ENCODE measurements at regions not wholly inside any gene's neighbourhood (a gene's known extent, or its start where the extent isn't known, plus 50 kb on each side); places are given as distances from the start of the nearest gene placed in this dataset.

DNA sequence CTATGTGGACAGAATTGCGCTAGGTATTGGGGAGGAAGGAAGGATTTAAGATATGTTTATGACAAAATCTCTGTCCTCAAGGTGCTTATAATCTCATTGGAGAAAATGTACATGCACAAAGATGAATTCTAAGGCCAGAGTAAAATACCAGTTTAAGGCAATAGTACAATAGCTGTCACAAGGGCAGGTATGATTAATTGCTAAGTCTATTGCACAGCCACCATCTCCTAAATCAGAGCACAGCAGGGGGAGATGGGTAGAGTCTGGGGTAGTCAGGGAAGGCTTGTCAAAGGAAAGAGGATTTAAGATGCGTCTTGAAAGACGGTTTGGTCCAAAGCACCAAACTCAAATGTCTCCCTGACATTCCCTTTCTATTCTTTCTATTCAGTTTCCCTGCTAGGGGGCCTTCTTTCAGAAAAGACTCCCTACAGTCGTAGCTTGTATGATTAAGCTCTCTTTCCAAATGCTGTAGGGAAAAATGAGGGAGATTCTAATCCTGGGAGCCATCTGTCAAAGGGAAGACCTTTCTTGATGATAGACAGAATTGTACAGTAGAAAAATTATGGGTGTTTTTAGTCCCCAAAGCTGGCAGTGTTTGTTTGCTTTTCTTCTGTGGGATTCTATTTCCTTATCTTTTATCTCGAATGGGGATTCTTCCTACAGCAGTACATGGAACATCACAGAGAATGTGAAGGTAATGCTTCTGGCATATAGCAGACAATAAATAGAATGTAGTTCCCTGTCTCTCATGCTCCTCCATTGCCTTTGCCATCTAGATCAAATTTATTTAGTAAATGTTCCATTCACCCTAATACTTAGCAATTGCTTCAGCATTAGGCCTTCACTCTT lies 107.6 kb upstream of the NFIA start:
- FAIRE-seq: no peak
- no peak for DNase-seq (ENCODE audit: insufficient read length, low spot score)
- TF ChIP-seq POLR2A (IDR thresholded peaks at IDR 0.05; ENCODE audit: low read depth, low read length): no peak

DNA sequence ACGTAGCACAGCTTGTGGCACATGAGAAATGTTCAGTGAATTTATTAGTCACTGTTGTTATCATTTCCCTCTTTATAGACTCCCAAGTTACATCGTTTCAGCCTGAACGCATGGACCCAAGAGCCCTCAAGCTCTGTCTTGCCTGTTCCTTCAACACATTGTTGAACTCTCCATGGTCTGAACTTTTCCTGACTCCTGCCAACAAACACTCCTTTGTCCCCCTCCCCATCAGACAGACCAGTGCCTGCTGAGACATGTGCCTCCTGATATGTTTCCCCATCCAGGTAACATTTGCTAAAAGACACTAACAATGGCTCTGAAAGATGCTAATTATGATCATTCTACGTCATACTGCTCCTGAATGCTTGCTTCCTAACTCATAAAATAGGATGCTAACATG lies 108.7 kb upstream of the NFIA start:
- DNase-seq (ENCODE audit: insufficient read length, low spot score) (no peak), FAIRE-seq (no peak)
- TF ChIP-seq POLR2A (IDR thresholded peaks at IDR 0.05; ENCODE audit: low read depth, low read length): no peak

DNA sequence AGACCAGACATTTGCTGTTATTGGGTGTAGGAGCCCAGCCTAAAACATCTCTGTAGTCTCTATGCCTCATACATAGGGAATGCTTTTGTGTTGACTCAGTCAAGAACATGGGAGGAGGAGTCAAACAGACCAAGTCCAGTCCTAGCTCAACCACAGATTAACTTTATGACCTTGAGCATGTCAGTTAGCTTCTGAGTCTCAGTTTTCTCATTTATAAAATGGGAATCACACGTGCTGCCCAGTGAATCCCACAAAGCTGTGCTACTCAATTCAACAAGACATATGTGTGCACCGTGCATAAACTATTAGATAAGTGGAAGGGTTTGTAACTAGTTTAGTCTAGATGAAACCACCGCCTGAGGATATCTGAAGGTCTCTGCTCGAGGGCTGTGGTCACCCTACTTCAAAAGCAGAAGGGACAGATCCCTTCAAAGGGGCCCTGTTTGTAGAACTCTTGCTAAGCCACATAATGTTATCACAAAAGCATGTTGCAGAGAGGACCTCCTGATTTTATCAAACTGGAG lies 109.5 kb upstream of the NFIA start:
- DNase-seq (ENCODE audit: insufficient read length, low spot score) (peak; percentile 51), FAIRE-seq (peak; percentile 94)
- no peak for TF ChIP-seq POLR2A (IDR thresholded peaks at IDR 0.05; ENCODE audit: low read depth, low read length)

DNA sequence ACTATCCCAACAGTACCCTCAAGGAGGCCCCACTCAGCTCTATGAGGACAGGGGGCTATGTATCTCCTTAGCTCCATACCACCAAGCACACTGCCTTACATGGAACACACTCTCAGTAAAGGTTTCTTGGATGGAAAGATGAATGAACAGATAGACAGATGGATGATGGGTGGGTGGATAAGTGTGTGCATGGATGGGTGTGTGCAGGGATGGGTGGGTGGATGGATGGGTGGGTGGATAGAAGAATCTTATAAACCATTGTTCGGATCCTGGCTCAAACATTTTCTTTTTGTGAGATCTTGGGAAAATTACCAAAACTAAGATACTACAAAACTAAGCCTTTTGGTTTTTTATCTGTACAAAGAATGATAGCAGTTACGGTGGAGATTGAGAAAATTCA lies 111.0 kb upstream of the NFIA start:
- DNase-seq (ENCODE audit: insufficient read length, low spot score) (no peak), FAIRE-seq (no peak)
- TF ChIP-seq POLR2A (IDR thresholded peaks at IDR 0.05; ENCODE audit: low read depth, low read length): no peak

DNA sequence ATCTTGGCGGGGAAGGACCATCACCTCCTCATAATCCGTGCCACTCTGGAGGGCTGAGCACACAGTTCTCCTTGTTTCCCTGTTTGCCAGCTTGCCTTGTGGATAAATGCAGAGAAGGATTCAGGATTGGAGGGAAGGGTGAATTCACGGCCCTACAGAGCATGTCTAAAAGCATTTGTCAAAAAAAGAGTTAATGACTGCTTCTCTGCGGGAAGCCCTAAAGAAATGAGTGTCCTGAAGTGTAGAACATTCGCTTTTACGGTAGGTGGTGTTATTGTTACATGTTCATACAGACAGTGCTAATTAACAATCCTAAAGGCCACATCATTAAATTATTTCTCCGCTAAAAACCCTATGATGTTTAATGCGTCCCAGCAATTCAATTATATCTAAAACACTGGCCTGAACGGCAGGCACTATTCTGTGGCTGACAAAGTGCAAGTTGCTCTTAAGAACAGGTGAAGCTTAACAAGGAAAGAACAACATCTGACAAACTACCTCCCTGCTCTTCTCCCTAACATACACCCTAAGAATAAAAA lies 112.3 kb upstream of the NFIA start:
- TF ChIP-seq POLR2A (IDR thresholded peaks at IDR 0.05; ENCODE audit: low read depth, low read length): no peak
- DNase-seq (ENCODE audit: insufficient read length, low spot score): no peak
- FAIRE-seq: no peak

DNA sequence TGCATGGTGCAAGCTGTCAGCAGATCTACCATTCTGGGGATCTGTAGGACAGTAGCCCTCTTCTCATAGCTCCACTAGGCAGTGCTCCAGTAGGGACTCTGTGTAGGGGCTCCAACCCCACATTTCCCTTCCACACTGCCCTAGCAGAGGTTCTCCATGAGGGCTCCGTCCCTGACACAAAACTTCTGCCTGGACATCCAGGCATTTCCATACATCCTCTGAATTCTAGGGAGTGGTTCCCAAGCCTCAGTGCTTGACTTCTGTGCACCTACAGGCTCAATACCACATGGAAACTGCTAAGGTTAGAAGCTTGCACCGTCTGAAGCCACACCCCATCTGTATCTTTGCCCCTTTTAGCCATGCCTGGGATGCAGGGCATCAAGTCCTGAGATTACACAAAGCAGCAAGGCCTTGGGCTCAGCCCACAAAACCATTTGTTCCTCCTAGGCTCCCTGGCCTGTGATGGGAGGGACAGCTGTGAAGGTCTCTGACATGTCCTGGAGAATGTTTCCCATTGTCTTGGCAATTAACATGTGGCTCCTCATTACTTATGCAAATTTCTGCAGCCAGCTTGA lies 117.0 kb upstream of the NFIA start:
- no peak for FAIRE-seq
- TF ChIP-seq POLR2A (IDR thresholded peaks at IDR 0.05; ENCODE audit: low read depth, low read length): no peak

DNA sequence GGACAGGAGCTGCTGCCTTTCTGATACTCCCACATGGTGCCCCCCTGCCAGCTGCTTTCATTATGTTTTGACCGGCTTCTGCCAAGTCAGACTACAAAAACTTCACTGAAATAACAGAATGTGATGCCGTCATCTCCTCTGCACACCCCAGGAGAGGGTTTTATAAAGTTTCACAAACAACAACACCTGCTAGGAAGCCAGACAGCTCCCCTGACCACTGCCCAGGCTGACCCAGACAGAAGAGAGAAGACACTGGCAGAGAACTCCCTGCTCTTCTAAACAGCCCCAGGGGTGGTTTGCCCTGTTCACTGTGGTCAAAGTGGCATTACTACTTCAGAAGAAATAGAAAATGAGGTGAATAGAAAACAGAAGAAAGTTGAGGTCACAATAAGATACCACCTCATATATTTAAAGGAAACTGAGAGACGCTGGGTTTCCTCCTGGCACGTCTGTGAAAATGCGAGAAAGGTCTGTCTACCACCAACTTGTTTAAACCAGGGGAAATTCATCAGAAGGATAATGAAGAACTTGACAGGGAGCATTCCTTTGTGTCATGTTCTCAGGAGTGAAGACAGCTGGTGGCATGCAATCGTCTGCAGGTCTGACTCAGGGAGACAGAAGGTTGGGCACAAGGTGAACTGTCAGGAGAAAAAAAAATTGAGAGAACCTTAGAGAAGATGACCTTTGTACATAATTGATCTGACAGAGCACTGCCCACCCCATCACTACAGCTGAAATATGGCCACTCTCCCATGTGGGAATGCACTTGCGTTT lies 119.0 kb upstream of the NFIA start:
- FAIRE-seq (no peak), DNase-seq (ENCODE audit: insufficient read length, low spot score) (no peak)
- TF ChIP-seq POLR2A (IDR thresholded peaks at IDR 0.05; ENCODE audit: low read depth, low read length): no peak

More for the DNA sequence above, 117.0 kb upstream of the NFIA start:
- no peak for DNase-seq (ENCODE audit: insufficient read length, low spot score)

DNA sequence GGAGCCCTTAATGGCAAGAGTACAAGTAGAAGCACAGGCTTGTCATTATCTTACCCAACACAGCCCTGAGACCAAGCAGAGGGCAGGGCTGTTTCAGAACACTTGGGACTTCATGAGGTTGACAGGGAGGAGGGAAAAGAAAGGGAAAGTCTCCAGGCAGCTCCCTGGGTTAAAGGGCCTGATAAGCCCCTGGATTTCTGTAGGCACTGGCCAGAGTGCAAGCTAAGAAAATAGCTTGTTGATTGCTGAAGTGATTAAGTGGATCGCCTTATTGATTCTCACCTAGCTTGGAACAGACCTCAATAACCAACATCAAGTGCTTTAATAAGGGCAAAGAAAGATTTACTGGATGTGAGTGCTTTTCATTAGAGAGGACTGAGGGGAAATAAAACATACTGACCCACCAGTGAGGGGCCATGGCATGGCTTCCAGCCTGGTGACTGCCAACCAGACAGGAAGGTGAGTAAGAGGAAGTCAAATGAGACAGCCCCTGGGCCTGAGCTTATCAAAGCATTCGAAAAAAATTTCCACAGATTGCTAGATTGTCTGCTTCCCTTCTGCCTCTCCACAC lies 121.4 kb upstream of the NFIA start:
- FAIRE-seq (no peak), DNase-seq (ENCODE audit: insufficient read length, low spot score) (peak; percentile 9)
- TF ChIP-seq POLR2A (IDR thresholded peaks at IDR 0.05; ENCODE audit: low read depth, low read length): no peak

DNA sequence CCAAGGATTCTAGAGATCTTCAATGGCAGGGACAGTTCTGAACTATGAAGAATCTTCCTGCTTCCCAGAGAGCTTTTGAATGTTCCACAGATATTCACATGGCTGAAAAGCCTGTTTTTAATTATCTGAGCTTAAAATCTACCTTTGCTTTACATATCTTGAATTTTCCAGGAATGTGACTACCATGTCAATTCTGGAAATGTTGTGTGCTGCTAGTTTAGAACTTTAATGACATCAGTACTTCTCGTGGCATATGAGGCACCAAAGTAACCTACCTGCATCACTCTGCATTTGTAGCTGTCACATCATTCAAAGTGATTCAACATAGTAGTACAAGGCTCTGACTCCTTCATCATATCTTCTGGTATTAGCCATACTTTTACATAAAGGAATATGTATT lies 122.7 kb upstream of the NFIA start:
- TF ChIP-seq POLR2A (IDR thresholded peaks at IDR 0.05; ENCODE audit: low read depth, low read length): no peak
- FAIRE-seq (no peak), DNase-seq (ENCODE audit: insufficient read length, low spot score) (no peak)

DNA sequence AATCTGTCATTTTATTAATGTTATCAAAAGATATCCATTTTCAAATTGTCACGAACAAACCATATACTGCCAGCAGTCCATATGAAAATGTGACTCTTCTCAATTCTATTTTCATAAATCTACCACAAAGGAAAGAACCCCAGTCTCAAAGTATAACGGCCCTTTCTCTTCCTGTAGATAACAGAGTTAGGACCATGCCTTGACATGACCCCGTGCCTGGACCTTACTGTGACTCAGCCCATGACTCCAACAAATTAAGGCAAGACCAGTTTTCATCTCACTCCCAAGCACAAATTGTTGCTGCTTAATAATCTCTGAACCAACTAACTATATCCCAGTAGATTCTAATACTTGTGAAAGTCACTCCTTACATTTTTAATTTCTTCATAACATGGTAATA lies 124.4 kb upstream of the NFIA start:
- no peak for TF ChIP-seq POLR2A (IDR thresholded peaks at IDR 0.05; ENCODE audit: low read depth, low read length)

DNA sequence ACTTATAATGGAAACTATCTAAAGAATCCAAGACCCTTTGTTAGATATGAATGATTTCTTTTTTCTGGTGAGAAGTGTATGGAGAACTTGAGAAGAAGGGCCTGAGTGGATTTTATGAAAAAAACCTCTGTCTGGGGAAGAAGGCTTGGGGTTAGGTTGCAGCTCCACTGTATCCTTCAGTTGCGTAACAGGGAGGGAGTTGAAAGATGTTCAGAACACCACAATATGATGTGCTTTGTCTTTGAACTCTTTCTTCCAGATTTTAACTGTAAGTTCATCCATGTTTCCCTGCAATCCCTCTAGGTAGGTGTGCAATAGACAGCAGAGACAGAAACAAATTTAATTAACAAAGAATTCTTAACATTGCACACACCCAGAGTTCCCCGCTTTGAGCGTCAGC lies 125.8 kb upstream of the NFIA start:
- DNase-seq (ENCODE audit: insufficient read length, low spot score): no peak
- FAIRE-seq: no peak
- TF ChIP-seq POLR2A (IDR thresholded peaks at IDR 0.05; ENCODE audit: low read depth, low read length): no peak

More for the DNA sequence above, 124.4 kb upstream of the NFIA start:
- FAIRE-seq (no peak), DNase-seq (ENCODE audit: insufficient read length, low spot score) (no peak)

DNA sequence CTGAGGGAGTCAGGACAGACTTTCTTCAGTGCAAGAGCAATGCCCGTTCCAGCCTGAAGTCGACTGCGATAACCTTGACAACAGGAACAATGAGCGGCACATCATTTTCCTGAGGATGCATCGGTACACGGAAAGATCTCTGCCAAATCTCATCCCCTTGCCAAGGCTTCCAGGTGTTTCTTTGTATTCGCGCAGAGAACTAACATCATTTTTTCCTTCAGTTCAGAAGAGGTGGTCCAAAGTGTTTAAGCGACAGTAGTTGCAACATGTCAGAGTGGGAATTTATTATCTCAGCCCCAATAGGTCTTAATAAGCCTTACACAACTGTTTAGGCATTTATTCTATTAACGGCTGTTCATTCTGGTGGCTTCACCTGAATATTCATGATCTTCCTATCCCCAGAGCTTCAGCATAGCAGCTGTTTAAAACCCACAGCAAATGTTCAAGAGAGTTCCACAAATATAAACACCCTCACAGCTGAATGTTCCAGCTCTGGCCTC lies 129.7 kb upstream of the NFIA start:
- DNase-seq (ENCODE audit: insufficient read length, low spot score) (no peak), FAIRE-seq (no peak)
- no peak for TF ChIP-seq POLR2A (IDR thresholded peaks at IDR 0.05; ENCODE audit: low read depth, low read length)

DNA sequence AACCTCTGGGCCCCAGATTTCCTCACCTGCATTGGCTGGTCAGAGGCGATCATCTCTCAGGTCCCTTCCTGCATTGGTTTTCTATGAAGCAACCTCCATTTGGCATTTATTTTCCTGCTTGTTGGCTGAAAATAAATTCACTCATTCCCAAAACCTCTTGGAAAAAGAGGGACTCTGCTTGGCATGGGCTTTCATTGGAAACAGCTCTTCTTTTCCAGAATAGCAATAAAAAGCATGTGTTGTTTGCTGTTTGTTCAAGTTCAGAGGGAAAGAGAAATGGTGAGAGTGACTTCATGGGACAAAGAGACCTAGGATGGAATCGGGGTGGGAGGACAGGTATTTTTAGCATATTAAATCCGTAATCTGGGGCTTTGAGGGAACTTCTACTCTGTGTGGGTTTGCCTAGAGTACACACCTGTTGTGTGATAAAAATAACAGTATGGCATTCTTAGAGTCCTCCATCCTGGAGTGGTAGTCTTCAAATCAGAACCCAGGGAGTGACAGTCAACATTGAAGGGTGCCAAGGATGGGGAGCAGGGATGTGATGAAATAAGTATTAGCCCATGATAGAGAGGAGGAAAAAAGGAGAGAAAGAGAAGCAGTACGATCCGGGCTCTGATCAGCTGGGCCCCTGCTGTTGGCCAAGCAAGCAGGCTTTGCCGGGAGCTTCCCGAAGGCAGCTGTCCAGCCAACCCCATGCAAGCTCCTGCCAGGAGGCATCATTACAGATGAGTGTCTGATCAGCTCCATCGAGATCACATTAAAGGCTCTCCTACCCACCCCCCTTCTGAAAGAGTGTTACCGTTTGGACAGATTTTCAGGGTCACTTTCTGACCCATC lies 131.9 kb upstream of the NFIA start:
- no peak for DNase-seq (ENCODE audit: insufficient read length, low spot score)
- no peak for FAIRE-seq
- TF ChIP-seq POLR2A (IDR thresholded peaks at IDR 0.05; ENCODE audit: low read depth, low read length): no peak
